Testis (tissue), 2 donors: ENCODE measurements at regions not wholly inside any gene's neighbourhood (a gene's known extent, or its start where the extent isn't known, plus 50 kb on each side); places are given as distances from the start of the nearest gene placed in this dataset.

Experiments used
- CTCF ChIP-seq, 3 experiments: fragments of 450-650 bp in 2 of 3; fragments of 200-600 bp in 1 of 3; sonication (generic) in 1 of 3; IDR thresholded peaks; one replicate each; pipeline ENCODE4 v1.5.1; 2016 to 2019; ENCODE audit warnings: antibody characterized with exemption in 3 of 3, mild to moderate bottlenecking in 2 of 3, moderate library complexity in 1 of 3
- POLR2A ChIP-seq: fragments of 450-650 bp; IDR thresholded peaks from one replicate; pipeline ENCODE4 v1.6.1; 2017; ENCODE audit warnings: antibody characterized with exemption, mild to moderate bottlenecking, moderate library complexity

- no peak for TF ChIP-seq CTCF (IDR thresholded peaks at IDR 0.05)
- TF ChIP-seq POLR2A: no peak
These were observed 111.6 kb upstream of the PDE4B start for GRCh38 chr1:65681096-65681495.
